Type B pancreatic cell (in vitro differentiated cells): ENCODE measurements at regions not wholly inside any gene's neighbourhood (a gene's known extent, or its start where the extent isn't known, plus 50 kb on each side); places are given as distances from the start of the nearest gene placed in this dataset.

ENCODE experiments used
- DNase-seq: peaks from one replicate; pipeline ENCODE4 v3.0.0; 2021; ENCODE audit warnings: mixed read lengths; ENCODE audit not compliant: unreplicated experiment; ENCODE audit errors: extremely low spot score
- H3K27ac Mint-ChIP-seq: 2 replicates; pipeline ENCODE4 v1.8.0; 2021; ENCODE audit warnings: mild to moderate bottlenecking, mixed read lengths
- H3K27me3 Mint-ChIP-seq: 2 replicates; pipeline ENCODE4 v1.8.0; 2021; ENCODE audit warnings: mixed read lengths
- H3K36me3 Mint-ChIP-seq: 2 replicates; pipeline ENCODE4 v1.8.0; 2021; ENCODE audit warnings: mixed read lengths
- H3K4me1 Mint-ChIP-seq: one replicate; pipeline ENCODE4 v1.8.0; 2021; ENCODE audit warnings: mixed read lengths; ENCODE audit not compliant: unreplicated experiment
- H3K4me3 Mint-ChIP-seq: 2 replicates; pipeline ENCODE4 v1.8.0; 2021; ENCODE audit warnings: mild to moderate bottlenecking, mixed read lengths
- H3K9me3 Mint-ChIP-seq: 2 replicates; pipeline ENCODE4 v1.8.0; 2021; ENCODE audit warnings: mixed read lengths
- CTCF ChIP-seq: fragments of 200-600 bp; sonication (generic); conservative IDR thresholded peaks from 2 replicates; pipeline ENCODE4 v1.5.0; 2021; ENCODE audit warnings: antibody characterized with exemption, mild to moderate bottlenecking

GRCh38 chr11:70886256-70886655, 366.1 kb downstream of the SHANK2 start:
- no peak overlapping the region for H3K27ac Mint-ChIP-seq
- no peak for DNase-seq
- no peak for TF ChIP-seq CTCF
- H3K4me1 Mint-ChIP-seq: peaks cover 18% of the 10 kb centered on the region
- H3K9me3 Mint-ChIP-seq: no peaks in the 10 kb centered on the region
- H3K4me3 Mint-ChIP-seq: no peak overlapping the region
- peaks cover 7% of the 10 kb centered on the region for H3K36me3 Mint-ChIP-seq
- no peaks in the 10 kb centered on the region for H3K27me3 Mint-ChIP-seq

GRCh38 chr11:70886676-70887541, 365.5 kb downstream of the SHANK2 start:
- Mint-ChIP-seq H3K4me3 (no peak overlapping the region), H3K9me3 (no peaks in the 10 kb centered on the region), H3K36me3 (peaks cover 7% of the 10 kb centered on the region), H3K4me1 (peaks cover 18% of the 10 kb centered on the region), H3K27ac (no peak overlapping the region), H3K27me3 (no peaks in the 10 kb centered on the region)
- DNase-seq: no peak
- TF ChIP-seq CTCF: no peak

DNA sequence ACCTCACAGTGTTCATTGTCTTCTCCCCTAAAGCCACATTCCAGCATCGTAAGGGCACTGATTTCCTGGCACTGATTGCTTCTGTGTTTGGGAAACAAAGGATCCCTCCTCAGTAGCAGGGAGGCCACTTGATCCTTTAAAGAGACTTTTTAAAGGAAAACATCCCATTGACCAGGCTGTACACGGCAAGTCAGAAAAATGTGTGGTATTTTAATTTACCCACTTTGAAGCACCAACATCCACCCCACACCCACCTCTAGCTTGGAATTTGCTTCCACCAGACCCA, 364.9 kb downstream of the SHANK2 start:
- no peak for DNase-seq
- Mint-ChIP-seq H3K4me3 (no peak overlapping the region), H3K27ac (no peak overlapping the region), H3K9me3 (no peaks in the 10 kb centered on the region), H3K27me3 (no peaks in the 10 kb centered on the region), H3K4me1 (peaks cover 18% of the 10 kb centered on the region), H3K36me3 (peaks cover 7% of the 10 kb centered on the region)
- TF ChIP-seq CTCF: no peak

GRCh38 chr11:70888061-70888460, 364.3 kb downstream of the SHANK2 start:
- H3K4me1 Mint-ChIP-seq: peaks cover 18% of the 10 kb centered on the region
- H3K36me3 Mint-ChIP-seq: peaks cover 7% of the 10 kb centered on the region
- H3K4me3 Mint-ChIP-seq: no peak overlapping the region
- H3K9me3 Mint-ChIP-seq: no peaks in the 10 kb centered on the region
- DNase-seq: no peak
- no peak for TF ChIP-seq CTCF
- no peaks in the 10 kb centered on the region for H3K27me3 Mint-ChIP-seq
- no peak overlapping the region for H3K27ac Mint-ChIP-seq

DNA sequence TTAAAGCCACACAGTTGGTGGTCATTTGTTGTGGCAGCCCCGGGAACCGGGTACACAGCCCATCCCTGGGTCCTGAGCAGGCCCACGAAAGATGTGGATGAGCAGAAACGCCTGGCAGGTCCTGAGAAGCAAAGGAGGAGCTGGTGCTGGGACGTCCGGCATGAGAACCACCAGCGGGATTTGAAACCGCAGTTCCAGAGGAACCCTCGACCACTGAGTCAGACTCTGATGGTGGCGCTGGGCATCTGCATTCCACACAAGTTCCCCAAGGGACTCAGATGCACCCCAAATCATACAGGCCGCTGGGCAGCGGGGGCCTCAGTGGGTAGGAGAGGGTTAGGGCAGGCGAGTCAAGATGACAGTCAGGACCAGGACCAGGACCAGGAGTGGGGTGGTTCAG, 363.0 kb downstream of the SHANK2 start:
- Mint-ChIP-seq H3K27ac (no peak overlapping the region), H3K9me3 (no peaks in the 10 kb centered on the region), H3K4me1 (peaks cover 18% of the 10 kb centered on the region), H3K27me3 (no peaks in the 10 kb centered on the region), H3K36me3 (peaks cover 7% of the 10 kb centered on the region), H3K4me3 (no peak overlapping the region)
- no peak for TF ChIP-seq CTCF
- no peak for DNase-seq
